UCSD-AML1 (cell line): ENCODE measurements at regions not wholly inside any gene's neighbourhood (a gene's known extent, or its start where the extent isn't known, plus 50 kb on each side); places are given as distances from the start of the nearest gene placed in this dataset.

Source experiments
- DNase-seq: peaks from one replicate; lab custom pipeline; 2025; ENCODE audit not compliant: unreplicated experiment; lab: John Stamatoyannopoulos, UW

DNA sequence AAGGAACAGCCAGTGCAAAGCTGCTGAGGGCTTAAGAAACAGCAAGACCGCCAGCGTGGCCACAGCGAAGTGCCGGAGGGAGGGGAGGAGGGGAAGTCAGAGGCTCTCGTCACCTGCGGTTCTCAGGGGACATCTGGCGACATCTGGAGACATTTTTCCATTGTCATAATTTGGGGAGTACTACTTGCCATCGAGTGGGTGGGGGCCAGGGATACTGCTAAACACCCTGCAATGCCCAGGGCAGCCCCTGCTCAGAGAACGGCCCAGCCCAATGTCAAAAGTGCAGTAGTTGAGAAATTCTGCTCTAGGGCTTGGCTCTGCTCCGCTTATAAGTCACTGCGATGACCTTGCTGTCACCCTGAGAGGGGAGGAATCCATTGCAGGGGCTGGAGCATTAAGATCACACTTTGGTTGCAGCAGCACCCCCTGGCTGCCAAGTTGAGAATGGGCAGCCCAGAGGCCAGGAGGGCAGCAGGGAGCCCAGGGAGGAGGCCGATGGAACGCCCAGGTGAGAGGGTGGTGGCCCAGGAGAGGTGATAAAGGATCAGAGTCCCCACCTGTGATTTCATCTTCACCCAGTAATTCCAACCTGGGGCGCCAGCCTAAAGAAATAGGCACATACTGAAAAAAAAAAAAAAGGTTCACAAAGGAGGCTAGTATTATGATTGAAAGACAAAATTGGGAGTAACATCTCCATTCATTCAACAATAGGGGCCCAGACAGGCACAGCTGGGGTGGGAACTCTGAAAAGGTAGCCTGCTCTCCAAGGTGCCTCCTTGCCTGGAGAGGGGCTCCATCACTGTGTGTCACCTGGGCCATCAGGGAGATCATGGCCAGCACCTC, 218.2 kb downstream of the BMP7 start:
- DNase-seq, result peak; percentile 16

DNA sequence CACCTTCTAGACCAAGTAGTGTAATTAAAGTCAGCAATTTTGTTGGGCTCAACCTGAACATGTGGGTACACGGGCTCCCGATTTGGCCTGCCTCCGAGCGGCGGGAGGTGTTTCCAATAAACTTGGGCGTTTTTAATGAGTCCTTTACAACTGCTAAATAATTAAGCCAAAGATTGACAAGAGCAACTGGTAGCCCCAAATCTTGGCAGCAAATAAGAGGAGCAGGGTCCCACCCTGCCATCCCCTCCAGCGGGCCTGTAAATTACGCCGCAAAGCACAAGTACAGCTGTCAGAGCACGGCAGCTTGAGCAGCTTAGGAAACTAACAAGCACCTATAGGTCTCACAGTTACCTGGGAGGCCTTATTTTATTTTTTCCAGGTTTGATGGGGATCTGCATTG, 217.1 kb downstream of the BMP7 start:
- DNase-seq, result no peak

DNA sequence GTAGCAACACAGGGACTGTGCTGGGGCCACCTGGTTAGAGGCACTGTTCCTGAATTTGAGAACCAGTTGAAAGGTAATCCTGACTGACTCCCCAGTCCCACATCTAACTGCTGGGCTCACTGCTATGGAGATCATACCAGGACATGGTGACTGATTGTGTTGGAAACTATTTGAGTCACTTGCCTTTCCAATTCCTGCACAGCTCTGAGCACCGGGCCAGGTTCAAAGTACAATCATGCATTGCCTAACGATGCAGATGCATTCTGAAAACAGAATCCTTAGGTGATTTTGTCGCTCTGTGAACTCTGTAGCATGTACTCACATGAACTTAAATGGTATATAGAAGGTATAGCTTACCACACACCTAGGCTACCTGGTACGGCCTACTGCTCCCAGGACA, 215.3 kb downstream of the BMP7 start:
- no peak for DNase-seq

- DNase-seq, result no peak
Observed at GRCh38 chr20:57053067-57053466, 213.4 kb downstream of the BMP7 start.

GRCh38 chr20:57053793-57054552, 212.5 kb downstream of the BMP7 start:
- no peak for DNase-seq

DNA sequence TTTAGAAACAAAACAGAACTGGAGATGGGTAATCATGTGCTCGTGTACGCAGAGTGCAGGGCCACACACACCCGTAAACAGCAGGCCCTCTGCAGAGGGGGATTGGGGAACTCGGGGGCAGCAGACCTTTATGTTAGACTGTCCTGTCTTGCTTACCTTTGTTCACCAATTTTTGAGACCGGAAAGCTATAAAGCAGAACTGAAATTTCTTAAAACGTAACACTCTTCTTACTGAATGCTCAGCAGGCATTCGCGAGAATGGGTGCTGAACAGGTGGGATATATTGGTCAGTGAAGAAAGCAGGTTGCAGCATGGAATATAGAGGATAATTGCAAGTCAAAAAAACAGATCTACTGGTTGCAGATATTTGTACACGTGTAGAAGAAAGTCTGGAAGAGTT, 211.1 kb downstream of the BMP7 start:
- no peak for DNase-seq

- no peak for DNase-seq
Observed at GRCh38 chr20:57056651-57057050, 209.8 kb downstream of the BMP7 start.

DNA sequence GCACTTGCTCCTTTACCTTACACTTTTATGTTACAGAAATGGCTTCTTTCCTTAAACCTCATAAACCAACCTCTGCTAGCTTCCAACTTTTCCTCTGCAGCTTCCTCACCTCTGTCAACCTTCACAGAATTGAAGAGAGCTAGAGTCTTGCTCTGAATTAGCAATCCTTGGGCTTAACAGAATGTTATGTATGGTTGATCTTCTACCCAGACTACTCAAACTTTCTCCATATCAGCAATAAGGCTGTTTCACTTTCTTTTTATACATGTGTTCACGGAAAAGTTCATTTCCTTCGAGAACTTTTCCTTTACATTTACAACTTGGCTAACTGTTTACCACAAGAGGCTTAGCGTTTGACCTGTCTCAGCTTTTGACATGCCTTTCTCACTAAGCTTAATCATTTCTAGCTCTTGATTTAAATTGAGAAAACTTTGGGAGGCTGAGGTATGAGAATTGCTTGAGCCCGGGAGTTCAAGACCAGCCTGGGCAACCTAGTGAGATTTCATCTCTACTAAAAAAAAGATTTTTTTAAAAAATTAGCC, 207.3 kb downstream of the BMP7 start:
- DNase-seq, result no peak

DNA sequence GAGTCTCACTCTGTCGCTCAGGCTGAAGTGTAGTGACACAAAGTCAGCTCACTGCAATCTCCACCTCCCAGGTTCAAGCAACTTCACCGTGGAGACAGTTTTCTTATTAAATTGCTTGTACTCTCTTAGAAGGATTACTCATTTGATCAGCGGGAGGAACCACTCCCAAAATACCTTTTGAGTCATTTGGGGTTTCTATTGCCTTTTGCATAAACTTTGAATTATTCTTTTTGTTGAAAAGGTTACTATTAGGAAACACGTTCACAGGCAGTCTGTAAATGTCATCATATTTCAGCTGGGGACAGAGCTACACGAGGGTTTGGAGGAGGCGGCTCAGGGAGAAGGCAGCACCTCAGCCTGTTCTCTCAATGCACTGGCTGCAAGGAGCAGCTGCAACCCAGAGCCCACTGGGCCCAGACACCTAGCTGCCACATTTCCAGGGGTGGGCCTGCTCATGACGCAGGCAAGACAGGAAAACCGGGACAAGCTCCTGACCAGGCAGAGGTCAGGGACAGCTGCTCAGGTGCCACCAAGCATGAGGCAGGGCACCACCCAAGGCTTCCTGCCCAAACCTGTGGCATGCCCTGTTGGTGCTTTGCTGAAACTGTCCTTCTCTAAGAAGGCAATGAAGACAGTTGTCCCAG, 205.9 kb downstream of the BMP7 start:
- DNase-seq, result no peak

GRCh38 chr20:57061051-57061900, 205.2 kb downstream of the BMP7 start:
- DNase-seq, result no peak

DNA sequence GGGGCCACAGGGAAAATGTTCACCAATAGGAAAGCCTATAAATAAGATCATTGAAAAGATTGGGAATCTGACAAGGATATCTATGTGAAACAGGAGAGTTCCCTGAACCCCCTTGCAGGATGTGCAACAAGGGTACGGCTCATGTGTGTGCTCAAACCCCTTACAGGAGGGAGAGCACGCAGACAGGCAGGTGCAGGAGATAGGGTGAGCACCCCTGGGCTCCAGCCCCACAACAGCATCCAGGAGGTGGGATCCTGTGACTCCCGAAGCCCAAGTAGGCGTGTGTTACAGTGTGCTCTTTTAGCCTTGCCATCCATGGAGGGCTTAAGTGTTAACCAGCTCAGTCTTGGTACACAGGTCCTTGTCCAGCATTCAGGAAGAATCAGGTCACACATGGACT, 204.2 kb downstream of the BMP7 start:
- no peak for DNase-seq

DNA sequence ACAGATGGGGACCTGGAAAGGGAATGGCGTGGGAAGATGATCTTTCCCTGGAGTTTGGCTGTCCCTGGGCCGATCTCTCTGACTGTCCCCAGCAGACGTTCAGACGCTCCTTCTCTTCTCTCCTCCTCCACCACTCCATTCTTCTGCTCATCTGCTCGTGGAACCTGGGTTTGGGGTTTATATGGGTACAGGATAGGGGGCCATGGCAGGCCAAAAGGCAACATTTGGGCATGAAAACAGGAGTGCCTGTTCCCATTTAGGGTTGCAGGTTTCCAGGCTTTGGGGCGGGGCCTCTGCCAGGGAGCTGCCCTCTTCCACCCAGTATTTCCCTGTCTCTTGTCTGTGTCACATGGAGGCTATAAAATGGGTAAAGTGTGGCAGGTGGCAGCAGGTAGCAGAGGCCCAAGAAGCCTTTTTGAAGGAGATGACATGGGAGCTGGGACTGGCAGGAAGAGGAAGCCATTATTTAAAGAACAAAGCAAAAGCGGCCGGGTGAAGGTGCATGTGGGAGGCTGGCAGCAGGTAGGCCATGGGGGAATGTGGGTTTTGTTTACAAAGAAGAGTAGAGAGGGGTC, 203.7 kb downstream of the BMP7 start:
- no peak for DNase-seq

GRCh38 chr20:57064836-57065235, 201.6 kb downstream of the BMP7 start:
- no peak for DNase-seq

DNA sequence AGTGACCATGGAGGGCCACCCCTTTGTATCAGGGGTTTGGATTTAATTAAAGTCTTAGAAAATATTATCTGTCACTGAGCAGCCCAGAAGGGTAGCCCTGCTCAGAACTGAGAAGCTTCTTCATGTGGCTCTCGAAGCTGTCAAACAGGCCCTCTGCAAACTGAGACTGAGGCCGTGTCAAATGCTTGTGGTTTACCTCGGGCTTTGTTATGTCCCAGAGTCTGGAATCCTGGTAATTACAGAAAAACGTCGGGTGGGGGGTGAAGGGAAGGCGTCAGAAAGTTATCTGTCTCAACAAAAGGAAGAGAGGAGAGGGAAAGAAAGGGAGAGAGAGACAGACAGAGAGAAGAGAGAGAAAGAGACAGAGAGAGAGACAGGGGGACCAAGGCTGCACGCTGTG, 200.8 kb downstream of the BMP7 start:
- DNase-seq, result no peak

DNA sequence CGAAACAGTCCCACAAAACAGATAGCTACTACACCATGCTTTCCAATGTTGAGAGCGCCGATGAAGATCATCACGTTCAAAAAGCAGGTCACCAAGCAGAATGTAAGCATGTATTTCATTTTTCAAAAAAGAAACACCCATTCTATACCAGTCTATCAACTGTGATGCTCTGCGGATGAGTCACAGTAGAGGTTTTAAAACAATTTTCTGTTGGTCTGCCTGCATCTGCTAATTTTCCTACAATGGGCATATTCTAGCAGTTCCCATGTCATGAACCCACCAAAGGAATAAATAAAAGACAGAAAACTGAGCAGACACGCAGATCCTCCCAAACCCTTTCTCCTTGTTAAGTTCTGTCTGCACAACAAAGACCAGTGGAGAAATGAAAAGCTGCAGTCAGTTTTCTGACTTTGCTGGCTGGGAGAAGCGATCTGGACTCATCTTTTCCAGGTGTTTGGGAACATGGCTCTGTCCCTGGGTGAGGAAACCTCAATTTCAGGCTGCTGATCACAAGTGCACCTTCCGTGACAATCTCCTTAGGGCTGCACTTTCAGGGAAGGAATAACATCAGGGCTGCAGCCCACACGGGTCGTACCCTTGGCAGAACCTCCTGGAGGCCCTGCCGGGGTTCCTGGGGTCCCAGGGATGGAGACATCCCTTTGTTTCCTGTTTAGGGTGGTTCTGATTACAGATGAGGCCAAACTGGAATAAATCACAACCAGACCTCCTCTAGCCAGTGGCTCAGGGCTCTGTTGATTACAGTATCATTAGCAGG, 200.1 kb downstream of the BMP7 start:
- DNase-seq, result no peak

- DNase-seq, result no peak
Observed at GRCh38 chr20:57069442-57069841, 197.0 kb downstream of the BMP7 start.

GRCh38 chr20:57070296-57070695, 196.1 kb downstream of the BMP7 start:
- no peak for DNase-seq

GRCh38 chr20:57071283-57071731, 195.1 kb downstream of the BMP7 start:
- DNase-seq, result no peak

GRCh38 chr20:57071954-57072583, 194.4 kb downstream of the BMP7 start:
- no peak for DNase-seq
